ENCODE measurements at regions not wholly inside any gene's neighbourhood (a gene's known extent, or its start where the extent isn't known, plus 50 kb on each side); places are given as distances from the start of the nearest gene placed in this dataset.

DNA sequence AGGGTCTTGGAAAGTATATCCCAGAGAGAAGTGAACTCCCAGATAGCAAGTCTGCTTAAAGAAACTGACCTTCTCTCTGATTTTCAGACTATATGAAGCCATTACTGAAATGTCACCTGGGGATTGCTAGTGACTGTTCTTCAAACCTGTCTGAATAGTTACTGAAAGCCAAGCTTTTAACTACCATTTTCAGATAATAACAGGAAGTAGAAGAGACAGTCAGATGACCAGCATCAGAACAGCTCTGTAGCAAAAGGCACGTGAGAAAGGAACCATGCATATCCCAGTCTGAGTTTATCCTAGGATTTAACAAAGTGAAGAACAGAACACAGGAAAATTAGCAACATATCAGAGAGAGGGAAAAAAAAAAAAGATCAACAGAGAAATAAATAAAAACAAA is 74.9 kb upstream of the SELENOP start (continued):
- TF ChIP-seq, protein P1, sequence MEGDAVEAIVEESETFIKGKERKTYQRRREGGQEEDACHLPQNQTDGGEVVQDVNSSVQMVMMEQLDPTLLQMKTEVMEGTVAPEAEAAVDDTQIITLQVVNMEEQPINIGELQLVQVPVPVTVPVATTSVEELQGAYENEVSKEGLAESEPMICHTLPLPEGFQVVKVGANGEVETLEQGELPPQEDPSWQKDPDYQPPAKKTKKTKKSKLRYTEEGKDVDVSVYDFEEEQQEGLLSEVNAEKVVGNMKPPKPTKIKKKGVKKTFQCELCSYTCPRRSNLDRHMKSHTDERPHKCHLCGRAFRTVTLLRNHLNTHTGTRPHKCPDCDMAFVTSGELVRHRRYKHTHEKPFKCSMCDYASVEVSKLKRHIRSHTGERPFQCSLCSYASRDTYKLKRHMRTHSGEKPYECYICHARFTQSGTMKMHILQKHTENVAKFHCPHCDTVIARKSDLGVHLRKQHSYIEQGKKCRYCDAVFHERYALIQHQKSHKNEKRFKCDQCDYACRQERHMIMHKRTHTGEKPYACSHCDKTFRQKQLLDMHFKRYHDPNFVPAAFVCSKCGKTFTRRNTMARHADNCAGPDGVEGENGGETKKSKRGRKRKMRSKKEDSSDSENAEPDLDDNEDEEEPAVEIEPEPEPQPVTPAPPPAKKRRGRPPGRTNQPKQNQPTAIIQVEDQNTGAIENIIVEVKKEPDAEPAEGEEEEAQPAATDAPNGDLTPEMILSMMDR (IDR thresholded peaks at IDR 0.05; ENCODE audit: control extremely low read depth in 1 of 3, insufficient read depth in 1 of 3, low read depth in 1 of 3, low read length in 3 of 3) = no peak
- TF ChIP-seq EZH2 (IDR thresholded peaks at IDR 0.05; ENCODE audit: low read depth, low read length, severe bottlenecking) = no peak
- TF ChIP-seq BRCA1 (IDR thresholded peaks at IDR 0.05; ENCODE audit: low read depth, low read length) = no peak
- no peak for TF ChIP-seq MAFK (IDR thresholded peaks at IDR 0.05; ENCODE audit: low read depth, low read length)
- TF ChIP-seq CHD1 (IDR thresholded peaks at IDR 0.05; ENCODE audit: low read depth, low read length) = no peak
- TF ChIP-seq TBP (IDR thresholded peaks at IDR 0.05; ENCODE audit: low read depth, low read length) = no peak
- no peak for TF ChIP-seq HDAC6 (IDR thresholded peaks at IDR 0.05; ENCODE audit: low read depth, low read length)
